ENCODE measurements at regions not wholly inside any gene's neighbourhood (a gene's known extent, or its start where the extent isn't known, plus 50 kb on each side); places are given as distances from the start of the nearest gene placed in this dataset.

GRCh38 chr19:31639306-31639705 lies 290.1 kb upstream of the TSHZ3 start:
- no peak overlapping the region for H3K27ac ChIP-seq
- no peak for TF ChIP-seq CTCF (conservative IDR thresholded peaks at IDR 0.05)
- TF ChIP-seq ZFX (IDR thresholded peaks at IDR 0.05), result no peak

GRCh38 chr19:31641591-31641990 lies 292.4 kb upstream of the TSHZ3 start:
- H3K27ac ChIP-seq, result no peak overlapping the region
- TF ChIP-seq ZFX (IDR thresholded peaks at IDR 0.05), result no peak
- no peak for TF ChIP-seq CTCF (conservative IDR thresholded peaks at IDR 0.05)

- TF ChIP-seq ZFX (IDR thresholded peaks at IDR 0.05), result no peak
- TF ChIP-seq CTCF (conservative IDR thresholded peaks at IDR 0.05), result no peak
- H3K27ac ChIP-seq, result no peak overlapping the region
Observed at GRCh38 chr19:31648347-31648746, 299.1 kb upstream of the TSHZ3 start.

GRCh38 chr19:31656507-31656906 lies 307.3 kb upstream of the TSHZ3 start:
- TF ChIP-seq CTCF (conservative IDR thresholded peaks at IDR 0.05), result no peak
- no peak for TF ChIP-seq ZFX (IDR thresholded peaks at IDR 0.05)
- no peak overlapping the region for H3K27ac ChIP-seq

- TF ChIP-seq ZFX (IDR thresholded peaks at IDR 0.05), result no peak
- TF ChIP-seq CTCF (conservative IDR thresholded peaks at IDR 0.05), result no peak
- no peak overlapping the region for H3K27ac ChIP-seq
Observed at GRCh38 chr19:31658993-31659896, 310.0 kb upstream of the TSHZ3 start.

- no peak overlapping the region for H3K27ac ChIP-seq
- TF ChIP-seq CTCF (conservative IDR thresholded peaks at IDR 0.05) (no peak), ZFX (IDR thresholded peaks at IDR 0.05) (no peak)
Observed at GRCh38 chr19:31659897-31660210, 310.6 kb upstream of the TSHZ3 start.

GRCh38 chr19:31664096-31664495 lies 314.9 kb upstream of the TSHZ3 start:
- TF ChIP-seq ZFX (IDR thresholded peaks at IDR 0.05) (no peak), CTCF (conservative IDR thresholded peaks at IDR 0.05) (no peak)

More at GRCh38 chr19:31664096-31664495, 314.9 kb upstream of the TSHZ3 start:
- H3K27ac ChIP-seq, result no peak overlapping the region

All from C4-2B (cell line).